ENCODE measurements at regions not wholly inside any gene's neighbourhood (a gene's known extent, or its start where the extent isn't known, plus 50 kb on each side); places are given as distances from the start of the nearest gene placed in this dataset.

- H3K9me3 Mint-ChIP-seq: peaks cover 8% of the 10 kb centered on the region
- no peaks in the 10 kb centered on the region for H3K27me3 Mint-ChIP-seq (ENCODE audit: low read depth)
- H3K4me1 Mint-ChIP-seq: no peaks in the 10 kb centered on the region
- DNase-seq (ENCODE audit: low read depth, low spot score): no peak
- no peak overlapping the region for H3K27ac Mint-ChIP-seq (ENCODE audit: unreplicated experiment)
- peaks cover 7% of the 10 kb centered on the region for H3K36me3 Mint-ChIP-seq (ENCODE audit: low read depth)
- no peak overlapping the region for H3K4me3 Mint-ChIP-seq
- TF ChIP-seq CTCF (conservative IDR thresholded peaks at IDR 0.05): no peak
Measured at GRCh38 chr10:113337142-113337541, 215.7 kb upstream of the HABP2 start.

GRCh38 chr10:113339121-113339520 is 213.7 kb upstream of the HABP2 start:
- Mint-ChIP-seq H3K27ac (ENCODE audit: unreplicated experiment) (no peak overlapping the region), H3K4me1 (no peaks in the 10 kb centered on the region), H3K27me3 (ENCODE audit: low read depth) (no peaks in the 10 kb centered on the region), H3K36me3 (ENCODE audit: low read depth) (peaks cover 5% of the 10 kb centered on the region), H3K9me3 (peaks cover 9% of the 10 kb centered on the region), H3K4me3 (no peak overlapping the region)
- TF ChIP-seq CTCF (conservative IDR thresholded peaks at IDR 0.05): no peak
- DNase-seq (ENCODE audit: low read depth, low spot score): no peak

- no peak for TF ChIP-seq CTCF (conservative IDR thresholded peaks at IDR 0.05)
- Mint-ChIP-seq H3K4me1 (no peaks in the 10 kb centered on the region), H3K9me3 (peaks cover 3% of the 10 kb centered on the region), H3K27ac (ENCODE audit: unreplicated experiment) (no peak overlapping the region), H3K36me3 (ENCODE audit: low read depth) (no peaks in the 10 kb centered on the region), H3K27me3 (ENCODE audit: low read depth) (no peaks in the 10 kb centered on the region), H3K4me3 (no peak overlapping the region)
- no peak for DNase-seq (ENCODE audit: low read depth, low spot score)
Measured at GRCh38 chr10:113340282-113340681, 212.6 kb upstream of the HABP2 start.

GRCh38 chr10:113341138-113341537 is 211.7 kb upstream of the HABP2 start:
- Mint-ChIP-seq H3K36me3 (ENCODE audit: low read depth) (no peaks in the 10 kb centered on the region), H3K4me1 (peaks cover 6% of the 10 kb centered on the region), H3K27ac (ENCODE audit: unreplicated experiment) (no peak overlapping the region), H3K9me3 (peaks cover 3% of the 10 kb centered on the region), H3K4me3 (no peak overlapping the region), H3K27me3 (ENCODE audit: low read depth) (no peaks in the 10 kb centered on the region)
- no peak for TF ChIP-seq CTCF (conservative IDR thresholded peaks at IDR 0.05)
- no peak for DNase-seq (ENCODE audit: low read depth, low spot score)

GRCh38 chr10:113345826-113346624 is 206.8 kb upstream of the HABP2 start:
- peaks cover 15% of the 10 kb centered on the region for H3K4me1 Mint-ChIP-seq
- H3K27me3 Mint-ChIP-seq (ENCODE audit: low read depth): no peaks in the 10 kb centered on the region
- H3K9me3 Mint-ChIP-seq: peaks cover 7% of the 10 kb centered on the region
- TF ChIP-seq CTCF (conservative IDR thresholded peaks at IDR 0.05): no peak
- no peak for DNase-seq (ENCODE audit: low read depth, low spot score)
- no peak overlapping the region for H3K4me3 Mint-ChIP-seq
- no peak overlapping the region for H3K27ac Mint-ChIP-seq (ENCODE audit: unreplicated experiment)
- no peaks in the 10 kb centered on the region for H3K36me3 Mint-ChIP-seq (ENCODE audit: low read depth)

Data from neural crest cell (in vitro differentiated cells).